Erythroblast (primary cell): ENCODE measurements at regions not wholly inside any gene's neighbourhood (a gene's known extent, or its start where the extent isn't known, plus 50 kb on each side); places are given as distances from the start of the nearest gene placed in this dataset.

Experiments
- GATA1 ChIP-seq: IDR thresholded peaks from 2 replicates; pipeline ENCODE4 v1.6.1; 2011; ENCODE audit warnings: low read depth, mild to moderate bottlenecking, control low read depth, low read length, moderate library complexity
- POLR2A ChIP-seq: IDR thresholded peaks from 2 replicates; pipeline ENCODE4 v1.6.1; 2011; ENCODE audit warnings: mild to moderate bottlenecking, low read length

DNA sequence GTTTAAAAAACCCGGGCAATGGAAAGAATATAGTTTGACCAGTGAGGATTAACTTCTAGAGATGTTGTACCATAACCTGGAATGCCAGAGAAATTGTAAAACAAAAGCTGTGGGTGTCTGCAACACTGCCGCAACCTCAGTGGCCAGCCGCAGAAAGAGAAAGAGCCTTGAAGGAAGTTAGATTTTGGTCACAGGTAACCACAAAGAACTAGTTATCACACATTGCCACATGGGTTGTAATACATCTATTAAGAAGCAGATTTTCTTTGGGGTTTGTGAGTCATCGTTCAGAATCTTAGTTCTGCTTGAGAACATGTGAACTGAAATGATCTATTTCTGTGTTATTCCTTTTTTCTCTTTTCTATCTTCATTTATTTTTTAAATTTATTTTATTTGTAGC lies 222.9 kb upstream of the AGAP1 start:
- TF ChIP-seq POLR2A (no peak), GATA1 (no peak)
